H1 (cell line): ENCODE measurements at regions not wholly inside any gene's neighbourhood (a gene's known extent, or its start where the extent isn't known, plus 50 kb on each side); places are given as distances from the start of the nearest gene placed in this dataset.

ENCODE experiments used
- CTCF ChIA-PET: fragments of 300-600 bp; sonication (Branson Sonifier 250); formaldehyde crosslinking; loops from one replicate; lab custom pipeline; 2021; ENCODE audit not compliant: partially characterized antibody; lab: Charles Lee
- POLR2A ChIA-PET: fragments of 300-600 bp; sonication (Branson Sonifier 250); formaldehyde crosslinking; loops from one replicate; lab custom pipeline; 2021; ENCODE audit warnings: inconsistent platforms; ENCODE audit not compliant: partially characterized antibody; lab: Charles Lee
- DNase-seq, 2 experiments: peaks; one replicate each; pipeline versions ENCODE4 v3.0.0 to v3.0.0-alpha.2; 2010 to 2022; ENCODE audit warnings: low spot score in 2 of 2, low read depth in 1 of 2, mixed read lengths in 1 of 2
- FAIRE-seq: peaks from 2 replicates; lab custom pipeline; 2011; peaks lifted over from hg19 to GRCh38; lab: Jason Lieb, UNC
- H2AFZ ChIP-seq: 2 replicates; pipeline ENCODE4 v1.8.1; 2012; ENCODE audit warnings: low read length, inconsistent platforms
- H2AK5ac ChIP-seq: 2 replicates; pipeline ENCODE4 v1.6.1; 2013; ENCODE audit warnings: low read depth, low read length
- H2BK120ac ChIP-seq: replicated peaks from 2 replicates; pipeline ENCODE3; 2013; ENCODE audit warnings: low read depth, low read length, inconsistent platforms
- H2BK12ac ChIP-seq: 2 replicates; pipeline ENCODE4 v1.6.1; 2013; ENCODE audit warnings: low read depth, low read length
- H2BK15ac ChIP-seq: 2 replicates; pipeline ENCODE4 v1.6.1; 2013; ENCODE audit warnings: low read length
- H2BK20ac ChIP-seq: 2 replicates; pipeline ENCODE4 v1.6.1; 2013; ENCODE audit warnings: low read length
- H2BK5ac ChIP-seq: 2 replicates; pipeline ENCODE4 v1.6.1; 2013; ENCODE audit warnings: low read depth, low read length
- H3K14ac ChIP-seq: 2 replicates; pipeline ENCODE4 v1.6.1; 2013; ENCODE audit warnings: inconsistent platforms; ENCODE audit not compliant: insufficient read length
- H3K18ac ChIP-seq: 2 replicates; pipeline ENCODE4 v1.6.1; 2013; ENCODE audit warnings: low read length; ENCODE audit errors: extremely low read depth
- H3K23ac ChIP-seq: 2 replicates; pipeline ENCODE4 v1.6.1; 2013; ENCODE audit warnings: inconsistent platforms; ENCODE audit not compliant: insufficient read length
- H3K23me2 ChIP-seq: 2 replicates; pipeline ENCODE4 v1.6.1; 2013; ENCODE audit warnings: low read depth, low read length
- H3K27ac ChIP-seq: 2 replicates; pipeline ENCODE4 v1.6.1; 2011; ENCODE audit warnings: low read depth, low read length, inconsistent platforms
- H3K27me3 ChIP-seq, 4 experiments: replicated peaks in 1 of 4; 1 replicate in 1 of 4; 2 replicates in 3 of 4; pipeline versions ENCODE4 v1.6.1 to v1.8.1; 2011 to 2013; ENCODE audit warnings: low read length in 3 of 4, mild to moderate bottlenecking in 3 of 4, inconsistent platforms in 2 of 4, mixed read lengths in 2 of 4, moderate library complexity in 1 of 4; ENCODE audit not compliant: control insufficient read depth in 3 of 4, insufficient read depth in 3 of 4; ENCODE audit errors: extremely low read depth in 1 of 4
- H3K36me3 ChIP-seq, 4 experiments: 2 replicates each; pipeline versions ENCODE4 v1.6.1 to v1.8.1; 2011 to 2013; ENCODE audit warnings: mild to moderate bottlenecking in 4 of 4, low read length in 3 of 4, moderate library complexity in 2 of 4, control low read depth in 1 of 4, inconsistent platforms in 1 of 4; ENCODE audit not compliant: insufficient read depth in 4 of 4, control insufficient read depth in 2 of 4
- H3K4ac ChIP-seq: replicated peaks from 2 replicates; pipeline ENCODE3; 2013; ENCODE audit warnings: low read length, low read depth, mixed read lengths, inconsistent platforms; ENCODE audit not compliant: insufficient read length
- H3K4me1 ChIP-seq, 4 experiments: replicated peaks in 1 of 4; 1 replicate in 1 of 4; 2 replicates in 3 of 4; pipeline versions ENCODE4 v1.6.1 to v1.8.1; 2011 to 2013; ENCODE audit warnings: low read length in 3 of 4, inconsistent platforms in 2 of 4, mixed read lengths in 1 of 4; ENCODE audit not compliant: insufficient read depth in 4 of 4, control insufficient read depth in 3 of 4
- H3K4me2 ChIP-seq, 2 experiments: 2 replicates each; pipeline versions ENCODE4 v1.6.1 to v1.8.1; 2011 to 2013; ENCODE audit warnings: low read depth in 2 of 2, low read length in 2 of 2, control low read depth in 1 of 2, inconsistent platforms in 1 of 2, mild to moderate bottlenecking in 1 of 2; ENCODE audit not compliant: insufficient read depth in 1 of 2
- H3K4me3 ChIP-seq, 4 experiments: fragments of 200-600, 300-600 bp in 1 of 4; sonication (generic), shearing (Covaris generic), sonication (Bioruptor Twin) in 1 of 4; 2 replicates each; pipeline versions ENCODE4 v1.5.1 to v1.8.1; 2011 to 2016; ENCODE audit warnings: low read length in 4 of 4, low read depth in 3 of 4, control low read depth in 2 of 4, inconsistent platforms in 2 of 4, mild to moderate bottlenecking in 2 of 4, mixed read lengths in 1 of 4, moderate library complexity in 1 of 4; ENCODE audit not compliant: insufficient read depth in 2 of 4; ENCODE audit errors: extremely low read depth in 1 of 4
- H3K56ac ChIP-seq: replicated peaks from 2 replicates; pipeline ENCODE3; 2013; ENCODE audit warnings: low read depth, mild to moderate bottlenecking, mixed read lengths, low read length, inconsistent platforms; ENCODE audit not compliant: insufficient read length
- H3K79me1 ChIP-seq: 2 replicates; pipeline ENCODE4 v1.6.1; 2013; ENCODE audit warnings: low read depth, low read length, control low read depth
- H3K79me2 ChIP-seq, 2 experiments: 2 replicates each; pipeline versions ENCODE4 v1.6.1 to v1.8.1; 2012 to 2013; ENCODE audit warnings: low read length in 2 of 2, mild to moderate bottlenecking in 2 of 2, inconsistent platforms in 1 of 2; ENCODE audit not compliant: insufficient read depth in 2 of 2, control insufficient read depth in 1 of 2
- H3K9ac ChIP-seq, 4 experiments: replicated peaks in 1 of 4; 1 replicate in 1 of 4; 2 replicates in 3 of 4; pipeline versions ENCODE4 v1.6.1 to v1.8.1; 2011 to 2013; ENCODE audit warnings: low read depth in 3 of 4, low read length in 3 of 4, control low read depth in 2 of 4, mild to moderate bottlenecking in 2 of 4, moderate library complexity in 2 of 4, inconsistent platforms in 1 of 4; ENCODE audit errors: extremely low read depth in 1 of 4
- H3K9me3 ChIP-seq, 2 experiments: 2 replicates each; pipeline versions ENCODE4 v1.6.1 to v1.8.1; 2012 to 2013; ENCODE audit warnings: mild to moderate bottlenecking in 2 of 2, moderate library complexity in 2 of 2, control low read depth in 1 of 2, inconsistent platforms in 1 of 2, low read depth in 1 of 2, low read length in 1 of 2, mixed read lengths in 1 of 2; ENCODE audit not compliant: insufficient read depth in 2 of 2
- H4K20me1 ChIP-seq, 2 experiments: replicated peaks in 1 of 2; 2 replicates each; pipeline versions ENCODE3 to v1.8.1; 2011 to 2013; ENCODE audit warnings: inconsistent platforms in 2 of 2, low read length in 2 of 2, mild to moderate bottlenecking in 1 of 2; ENCODE audit not compliant: insufficient read depth in 2 of 2, control insufficient read depth in 1 of 2
- H4K5ac ChIP-seq: 2 replicates; pipeline ENCODE4 v1.6.1; 2013; ENCODE audit warnings: low read length, low read depth, mixed read lengths, inconsistent platforms; ENCODE audit not compliant: insufficient read length
- H4K8ac ChIP-seq: 2 replicates; pipeline ENCODE4 v1.8.0; 2013; ENCODE audit warnings: mild to moderate bottlenecking, moderate library complexity, low read length, inconsistent platforms; ENCODE audit not compliant: insufficient read depth; ENCODE audit errors: extremely low read depth
- H4K91ac ChIP-seq: replicated peaks from 2 replicates; pipeline ENCODE3; 2013; ENCODE audit warnings: low read length, mixed read lengths, inconsistent platforms; ENCODE audit not compliant: insufficient read length
- CEBPB ChIP-seq: IDR thresholded peaks from 2 replicates; pipeline ENCODE4 v1.6.1; 2012; ENCODE audit warnings: low read depth, low read length
- EP300 ChIP-seq, 2 experiments: IDR thresholded peaks; 1 replicate in 1 of 2; 2 replicates in 1 of 2; pipeline ENCODE4 v1.6.1; 2011 to 2012; ENCODE audit warnings: low read depth in 2 of 2, low read length in 2 of 2, mild to moderate bottlenecking in 2 of 2, borderline replicate concordance in 1 of 2, inconsistent platforms in 1 of 2, moderate library complexity in 1 of 2
- RAD21 ChIP-seq, 2 experiments: IDR thresholded peaks in 1 of 2; conservative IDR thresholded peaks in 1 of 2; 2 replicates each; pipeline ENCODE4 v1.6.1; 2011; ENCODE audit warnings: low read depth in 2 of 2, low read length in 2 of 2, improper control_type of control experiment in 1 of 2, inconsistent platforms in 1 of 2, mild to moderate bottlenecking in 1 of 2, moderate library complexity in 1 of 2
- SAP30 ChIP-seq: fragments of 300-600 bp; sonication (generic); IDR thresholded peaks from 2 replicates; pipeline ENCODE4 v1.7.1; 2012; ENCODE audit warnings: low read length, moderate library complexity, mild to moderate bottlenecking, inconsistent platforms; ENCODE audit not compliant: insufficient read depth, insufficient replicate concordance
- SIN3A ChIP-seq, 2 experiments: IDR thresholded peaks in 1 of 2; conservative IDR thresholded peaks in 1 of 2; 2 replicates each; pipeline ENCODE4 v1.6.1; 2011 to 2012; ENCODE audit warnings: low read length in 2 of 2, improper control_type of control experiment in 1 of 2, low read depth in 1 of 2, mild to moderate bottlenecking in 1 of 2
- WGBS, 2 experiments: shearing (Covaris generic) in 1 of 2; methylation state at CpG; one replicate each; pipeline versions ENCODE4 v1.1.6 to v1.1.7; 2013 to 2015; ENCODE audit warnings: low lambda C conversion rate in 2 of 2, mixed read lengths in 2 of 2, inconsistent platforms in 1 of 2, low coverage in 1 of 2, missing lambda C conversion rate in 1 of 2; ENCODE audit not compliant: insufficient replicate concordance in 2 of 2, insufficient coverage in 1 of 2, insufficient read length in 1 of 2; ENCODE audit errors: extremely low coverage in 1 of 2, missing lambda C conversion rate in 1 of 2; 5-methylcytosine and 5-hydroxymethylcytosine counted together

DNA sequence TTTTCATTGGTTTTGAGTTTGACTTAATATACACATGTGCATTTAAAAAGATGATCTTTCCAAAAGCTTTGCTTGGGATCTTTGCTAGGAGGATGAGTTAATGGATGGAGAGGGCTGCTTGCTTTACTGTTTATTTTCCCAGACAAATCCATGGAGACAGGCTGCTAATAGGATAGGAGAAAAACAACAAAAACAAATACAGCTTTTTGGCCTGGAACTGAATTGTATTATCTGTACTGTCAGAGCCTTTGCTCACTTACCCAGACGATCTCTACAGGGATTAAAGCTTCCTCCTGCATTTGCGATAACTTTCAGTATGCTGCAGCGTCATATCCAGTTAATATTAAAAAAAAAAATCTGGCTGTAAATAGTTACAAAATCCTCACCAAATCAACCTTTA, 190.8 kb upstream of the NUDT6 start:
- Histone ChIP-seq H2BK12ac (no peak overlapping the region), H2BK5ac (no peak overlapping the region), H2BK120ac (no peak overlapping the region), H4K8ac (no peak overlapping the region), H4K91ac (no peak overlapping the region), H3K79me2 (no peaks in the 10 kb centered on the region), H2AFZ (no peak overlapping the region), H4K5ac (no peak overlapping the region), H3K4ac (no peak overlapping the region), H3K27me3 (no peaks in the 10 kb centered on the region), H2AK5ac (no peak overlapping the region), H3K4me3 (no peak overlapping the region), H3K14ac (no peak overlapping the region), H3K9ac (no peak overlapping the region), H3K18ac (no peak overlapping the region), H3K23ac (no peak overlapping the region), H3K79me1 (peaks cover 2% of the 10 kb centered on the region; the same call in 1 of the 2 replicates), H3K23me2 (no peaks in the 10 kb centered on the region), H3K9me3 (peaks cover 0 to 4% of the 10 kb centered on the region in 2 experiments; a peak in 1 of 4 replicates), H3K4me2 (no peak overlapping the region), H3K36me3 (no peaks in the 10 kb centered on the region), H2BK20ac (no peak overlapping the region), H4K20me1 (peaks cover 0 to 2% of the 10 kb centered on the region in 2 experiments), H2BK15ac (no peak overlapping the region), H3K4me1 (no peaks in the 10 kb centered on the region), H3K27ac (no peak overlapping the region), H3K56ac (no peak overlapping the region)
- WGBS, 2 experiments: 89% methylated on average over 3 of the region's 3 CpGs; no CpG with 5 or more reads in 1 of the 2 experiments
- ChIA-PET POLR2A (no interaction called here), CTCF (interaction anchor here (0.6 to 1.7 kb wide), 8 partner anchors 10 to 548 kb away, joined by 3 to 11 read pairs (median 3); no protein-coding TSS in a partner anchor)
- TF ChIP-seq RAD21 (IDR thresholded peaks at IDR 0.05 in 1 of 2, conservative IDR thresholded peaks at IDR 0.05 in 1 of 2; ENCODE audit: low read depth in 2 of 2, low read length in 2 of 2) (no peak), SIN3A (conservative IDR thresholded peaks at IDR 0.05 in 1 of 2, IDR thresholded peaks at IDR 0.05 in 1 of 2; ENCODE audit: low read depth in 1 of 2, low read length in 2 of 2) (no peak), CEBPB (no peak), SAP30 (no peak), EP300 (IDR thresholded peaks at IDR 0.05; ENCODE audit: borderline replicate concordance in 1 of 2, low read depth in 2 of 2, low read length in 2 of 2) (no peak)
- FAIRE-seq (no peak), DNase-seq (no peak)
